ENCODE measurements at regions not wholly inside any gene's neighbourhood (a gene's known extent, or its start where the extent isn't known, plus 50 kb on each side); places are given as distances from the start of the nearest gene placed in this dataset.

GRCh38 chr12:128019996-128020544 lies 246.9 kb upstream of the TMEM132C start:
- TF ChIP-seq CTCF (IDR thresholded peaks at IDR 0.05) (no peak), EZH2 (IDR thresholded peaks at IDR 0.05) (no peak)
